CD8-positive, alpha-beta memory T cell (primary cell): ENCODE measurements at regions not wholly inside any gene's neighbourhood (a gene's known extent, or its start where the extent isn't known, plus 50 kb on each side); places are given as distances from the start of the nearest gene placed in this dataset.

Source experiments
- CTCF ChIA-PET: fragments of 350-600 bp; sonication (Branson Sonifier 250); formaldehyde crosslinking; loops from one replicate; lab custom pipeline; 2021; ENCODE audit warnings: antibody characterized with exemption; lab: Charles Lee
- POLR2A ChIA-PET: fragments of 350-600 bp; sonication (Branson Sonifier 250); formaldehyde crosslinking; loops from one replicate; lab custom pipeline; 2021; ENCODE audit warnings: antibody characterized with exemption; lab: Charles Lee
- DNase-seq, 5 donors: peaks; one replicate each; pipeline versions ENCODE4 v3.0.0 to v3.0.0-alpha.2; 2020 to 2022; ENCODE audit warnings: mixed read lengths in 1 of 5
- H3K27ac ChIP-seq: one replicate; pipeline ENCODE4 v1.7.0; 2013; ENCODE audit warnings: low read depth, mild to moderate bottlenecking, low read length, moderate library complexity
- H3K27me3 ChIP-seq: 2 replicates; pipeline ENCODE4 v1.7.0; 2013; ENCODE audit warnings: low read length, mild to moderate bottlenecking; ENCODE audit not compliant: insufficient read depth, poor library complexity, severe bottlenecking
- H3K36me3 ChIP-seq: 2 replicates; pipeline ENCODE4 v1.7.0; 2013; ENCODE audit warnings: mild to moderate bottlenecking, low read length, moderate library complexity; ENCODE audit not compliant: insufficient read depth
- H3K4me1 ChIP-seq: 2 replicates; pipeline ENCODE4 v1.7.0; 2013; ENCODE audit warnings: mild to moderate bottlenecking, low read length, moderate library complexity; ENCODE audit not compliant: insufficient read depth
- H3K4me3 ChIP-seq: 2 replicates; pipeline ENCODE4 v1.7.0; 2013; ENCODE audit warnings: mild to moderate bottlenecking, low read length
- H3K9me3 ChIP-seq: 2 replicates; pipeline ENCODE4 v1.7.0; 2013; ENCODE audit warnings: mild to moderate bottlenecking, low read length
- H3K27ac Mint-ChIP-seq, 8 donors: one replicate each; pipeline ENCODE4 v1.8.0; 2020 to 2021; ENCODE audit warnings: mixed read lengths in 8 of 8, mild to moderate bottlenecking in 6 of 8, inconsistent platforms in 3 of 8, moderate library complexity in 3 of 8
- H3K27me3 Mint-ChIP-seq, 2 donors: one replicate each; pipeline ENCODE4 v1.8.0; 2020 to 2021; ENCODE audit warnings: mixed read lengths in 2 of 2, mild to moderate bottlenecking in 1 of 2, moderate library complexity in 1 of 2
- H3K36me3 Mint-ChIP-seq, 3 donors: one replicate each; pipeline ENCODE4 v1.8.0; 2020 to 2021; ENCODE audit warnings: mixed read lengths in 3 of 3, inconsistent platforms in 1 of 3, mild to moderate bottlenecking in 1 of 3
- H3K4me1 Mint-ChIP-seq, 3 donors: one replicate each; pipeline ENCODE4 v1.8.0; 2020 to 2021; ENCODE audit warnings: mixed read lengths in 3 of 3, inconsistent platforms in 1 of 3, mild to moderate bottlenecking in 1 of 3
- H3K4me3 Mint-ChIP-seq, 7 donors: one replicate each; pipeline ENCODE4 v1.8.0; 2020 to 2021; ENCODE audit warnings: mixed read lengths in 7 of 7, mild to moderate bottlenecking in 6 of 7, moderate library complexity in 4 of 7, inconsistent platforms in 2 of 7
- H3K9me3 Mint-ChIP-seq, 5 donors: one replicate each; pipeline ENCODE4 v1.8.0; 2020 to 2022; ENCODE audit warnings: mixed read lengths in 5 of 5, mild to moderate bottlenecking in 3 of 5, moderate library complexity in 2 of 5, inconsistent platforms in 1 of 5

DNA sequence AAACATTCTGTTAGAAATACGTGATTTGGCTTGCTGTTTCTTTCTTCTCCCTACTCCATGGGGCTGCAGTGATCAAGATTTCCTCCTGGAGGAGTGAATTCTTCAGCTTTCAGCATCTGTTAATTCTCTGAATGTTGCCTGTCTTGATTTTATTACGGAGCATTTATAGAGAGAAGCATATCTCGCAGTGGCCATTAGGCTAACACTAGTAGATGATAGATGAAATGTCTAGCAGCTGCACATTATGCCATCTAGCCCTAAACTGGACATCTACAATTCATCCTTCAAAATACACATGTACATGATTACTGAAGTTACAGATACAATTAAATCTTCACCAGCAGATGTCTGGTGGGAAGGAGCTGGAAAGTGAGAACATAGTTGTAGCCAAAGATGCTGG is 769.8 kb upstream of the NECTIN3 start:
- no peaks in the 10 kb centered on the region for H3K36me3 ChIP-seq
- no peak overlapping the region for H3K27ac ChIP-seq
- no peak overlapping the region for H3K27ac Mint-ChIP-seq
- no peak overlapping the region for H3K4me3 ChIP-seq
- no peak overlapping the region for H3K4me3 Mint-ChIP-seq
- CTCF ChIA-PET = interaction anchor here (1.5 kb wide), 1 partner anchor 12 kb away, joined by 3 read pairs; no protein-coding TSS in a partner anchor
- H3K4me1 ChIP-seq = no peaks in the 10 kb centered on the region
- H3K36me3 Mint-ChIP-seq = no peaks in the 10 kb centered on the region
- no peaks in the 10 kb centered on the region for H3K27me3 ChIP-seq
- DNase-seq = no peak
- POLR2A ChIA-PET = no interaction called here
- no peaks in the 10 kb centered on the region for H3K9me3 ChIP-seq
- peaks cover 3 to 5% (median 5%) of the 10 kb centered on the region in 3 donors for H3K4me1 Mint-ChIP-seq
- no peaks in the 10 kb centered on the region for H3K9me3 Mint-ChIP-seq
- H3K27me3 Mint-ChIP-seq = no peaks in the 10 kb centered on the region

DNA sequence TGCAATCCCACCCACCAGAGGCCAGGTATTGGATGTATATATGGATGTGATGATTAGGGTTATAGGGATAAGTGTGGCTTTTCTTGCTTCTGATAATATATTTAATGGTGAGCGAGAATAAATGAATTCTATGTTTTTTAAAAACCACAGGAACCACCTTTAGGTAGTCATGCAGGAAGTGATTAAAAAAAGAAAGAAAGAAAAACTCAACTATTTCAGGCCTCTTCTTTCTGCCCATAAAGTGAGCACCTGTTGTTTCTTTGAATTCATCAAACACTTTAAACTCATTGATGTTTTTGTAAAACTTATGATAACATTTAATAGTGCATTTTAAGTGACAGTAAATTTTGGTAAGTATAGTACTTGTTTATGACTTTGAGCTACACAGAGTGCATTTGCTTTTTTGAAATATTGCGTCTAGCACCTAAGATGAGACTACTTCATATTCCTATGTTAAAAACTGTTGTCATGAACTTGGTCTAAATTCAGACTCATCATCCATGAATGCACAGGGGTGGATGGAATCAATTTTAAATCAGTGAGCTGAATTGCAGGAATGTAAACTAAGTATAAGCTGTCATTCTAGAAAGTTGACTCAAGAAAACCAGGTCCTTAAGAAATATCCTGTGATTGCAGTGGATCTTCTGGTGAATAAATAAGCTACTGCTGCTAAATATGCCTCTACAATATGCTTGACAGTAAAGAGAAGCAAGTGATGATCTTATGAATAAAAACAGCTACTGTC is 764.4 kb upstream of the NECTIN3 start:
- Mint-ChIP-seq H3K4me3 (no peak overlapping the region), H3K36me3 (no peaks in the 10 kb centered on the region), H3K27me3 (peaks cover 0 to 2% of the 10 kb centered on the region in 2 donors), H3K27ac (no peak overlapping the region), H3K9me3 (no peaks in the 10 kb centered on the region), H3K4me1 (peaks cover 12 to 14% (median 14%) of the 10 kb centered on the region in 3 donors)
- Histone ChIP-seq H3K27me3 (no peaks in the 10 kb centered on the region), H3K27ac (no peak overlapping the region), H3K4me1 (no peaks in the 10 kb centered on the region), H3K4me3 (no peak overlapping the region), H3K36me3 (no peaks in the 10 kb centered on the region), H3K9me3 (no peaks in the 10 kb centered on the region)
- no peak for DNase-seq
- ChIA-PET POLR2A (no interaction called here), CTCF (no interaction called here)

DNA sequence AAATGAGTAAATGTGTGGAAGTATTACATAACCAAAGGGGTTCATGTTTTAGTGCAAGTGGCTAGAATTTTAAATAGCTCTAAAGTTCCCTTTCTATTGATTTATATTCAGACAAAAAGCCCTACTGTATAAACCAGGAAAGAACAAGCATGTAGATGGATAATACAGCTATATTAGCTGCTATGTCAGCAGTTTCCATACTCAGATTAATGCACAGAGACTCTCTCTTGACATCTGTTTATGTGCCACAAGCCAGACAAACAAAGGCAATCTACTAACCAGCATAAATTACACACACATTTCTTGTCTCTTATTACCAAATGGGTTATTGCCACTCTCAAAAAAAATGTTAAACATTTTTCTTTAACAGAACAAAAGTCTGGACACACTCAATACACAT is 760.1 kb upstream of the NECTIN3 start:
- CTCF ChIA-PET = interaction anchor here (1.2 kb wide), 1 partner anchor 1228 kb away, joined by 3 read pairs; no protein-coding TSS in a partner anchor
- Histone ChIP-seq H3K4me3 (no peak overlapping the region), H3K9me3 (no peaks in the 10 kb centered on the region), H3K4me1 (no peaks in the 10 kb centered on the region), H3K27ac (no peak overlapping the region), H3K36me3 (no peaks in the 10 kb centered on the region), H3K27me3 (no peaks in the 10 kb centered on the region)
- Mint-ChIP-seq H3K36me3 (no peaks in the 10 kb centered on the region), H3K9me3 (no peaks in the 10 kb centered on the region), H3K4me1 (peaks cover 17 to 18% (median 17%) of the 10 kb centered on the region in 3 donors), H3K4me3 (no peak overlapping the region), H3K27me3 (peaks cover 0 to 2% of the 10 kb centered on the region in 2 donors), H3K27ac (peak overlapping the region in 1 of 8 donors; percentile 58)
- POLR2A ChIA-PET = no interaction called here
- no peak for DNase-seq

DNA sequence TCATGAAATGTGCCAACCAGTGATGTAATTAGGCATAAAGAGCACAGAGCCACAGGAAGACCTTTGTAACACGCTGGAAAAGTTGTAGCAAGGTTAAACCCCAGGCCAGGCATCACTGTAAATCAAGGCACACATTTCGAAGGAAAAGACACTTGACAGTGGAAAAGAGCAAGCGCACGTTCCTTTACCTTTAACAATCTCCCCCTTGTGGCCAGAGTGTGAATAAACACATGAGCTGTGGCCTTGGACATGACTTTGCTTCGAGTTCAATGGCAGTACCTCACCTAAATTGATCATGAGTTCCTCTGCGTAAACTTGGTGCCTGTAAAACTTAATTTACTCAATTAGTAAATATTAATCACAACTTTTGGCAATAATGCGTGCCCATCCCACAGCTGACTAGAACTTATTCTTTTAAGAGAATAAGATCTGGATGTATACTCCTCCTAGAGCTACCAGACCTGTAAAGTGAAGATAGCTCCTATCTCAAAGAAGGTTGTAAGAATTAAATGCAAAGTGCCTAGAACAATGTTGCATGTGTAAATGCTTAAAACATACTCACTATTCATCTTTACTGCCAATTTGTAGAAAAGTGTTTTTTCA is 757.0 kb upstream of the NECTIN3 start:
- no peaks in the 10 kb centered on the region for H3K9me3 Mint-ChIP-seq
- no peaks in the 10 kb centered on the region for H3K9me3 ChIP-seq
- POLR2A ChIA-PET = no interaction called here
- no peak overlapping the region for H3K27ac ChIP-seq
- peak; percentile 10 to 72 (median 46) for DNase-seq
- no peak overlapping the region for H3K4me3 ChIP-seq
- H3K4me3 Mint-ChIP-seq = no peak overlapping the region
- no peaks in the 10 kb centered on the region for H3K27me3 ChIP-seq
- H3K36me3 Mint-ChIP-seq = no peaks in the 10 kb centered on the region
- H3K4me1 ChIP-seq = no peaks in the 10 kb centered on the region
- CTCF ChIA-PET = interaction anchor here (0.6 to 2.2 kb wide), 17 partner anchors 8 to 1227 kb away, joined by 3 to 14 read pairs (median 3); no protein-coding TSS in a partner anchor
- peaks cover 5 to 7% (median 6%) of the 10 kb centered on the region in 3 donors for H3K4me1 Mint-ChIP-seq
- peaks cover 0 to 2% of the 10 kb centered on the region in 2 donors for H3K27me3 Mint-ChIP-seq
- no peaks in the 10 kb centered on the region for H3K36me3 ChIP-seq
- H3K27ac Mint-ChIP-seq = peak overlapping the region in 1 of 8 donors; percentile 9

DNA sequence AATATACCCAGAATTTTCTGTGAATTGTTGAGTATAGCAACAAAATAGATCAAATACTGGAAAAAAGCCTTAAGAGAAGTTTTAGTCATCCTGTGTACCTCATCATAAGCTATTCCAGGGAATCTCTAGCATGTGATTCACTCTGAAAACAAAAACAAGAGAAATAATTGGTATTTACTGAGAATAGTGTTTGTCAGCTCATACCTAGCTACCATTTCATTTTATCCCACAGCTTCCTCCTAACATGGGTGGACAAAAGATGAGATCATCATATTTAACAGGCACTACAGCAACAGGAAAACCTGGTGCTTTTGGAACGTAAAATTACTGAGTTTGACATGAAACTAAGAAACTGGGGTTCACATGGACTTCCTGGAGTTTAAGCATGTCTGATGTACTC is 753.5 kb upstream of the NECTIN3 start:
- no peak for DNase-seq
- no peaks in the 10 kb centered on the region for H3K27me3 Mint-ChIP-seq
- no peak overlapping the region for H3K27ac Mint-ChIP-seq
- no peaks in the 10 kb centered on the region for H3K36me3 Mint-ChIP-seq
- Histone ChIP-seq H3K36me3 (no peaks in the 10 kb centered on the region), H3K4me1 (no peaks in the 10 kb centered on the region), H3K27me3 (no peaks in the 10 kb centered on the region), H3K27ac (no peak overlapping the region), H3K4me3 (no peak overlapping the region), H3K9me3 (no peaks in the 10 kb centered on the region)
- no peak overlapping the region for H3K4me3 Mint-ChIP-seq
- H3K9me3 Mint-ChIP-seq = no peaks in the 10 kb centered on the region
- POLR2A ChIA-PET = no interaction called here
- CTCF ChIA-PET = no interaction called here
- peaks cover 5 to 7% (median 6%) of the 10 kb centered on the region in 3 donors for H3K4me1 Mint-ChIP-seq

DNA sequence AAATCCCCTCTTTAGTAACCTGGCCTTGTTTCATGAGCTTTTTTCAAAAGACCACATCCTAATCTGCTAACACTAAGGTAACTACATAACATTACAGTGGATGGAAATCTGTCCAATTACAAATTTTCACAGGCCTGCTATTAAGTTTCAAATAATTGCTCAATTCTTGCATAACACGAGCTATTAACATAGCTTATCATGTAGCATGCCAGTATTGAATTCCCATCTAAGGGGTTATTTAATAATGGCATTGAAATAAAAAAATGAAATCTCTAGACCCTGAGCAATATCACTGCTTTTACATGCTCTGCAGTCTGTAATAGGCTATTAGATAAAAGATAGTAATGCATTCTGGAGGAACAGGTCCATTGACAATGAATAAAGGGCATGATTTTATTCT is 748.3 kb upstream of the NECTIN3 start:
- H3K4me3 ChIP-seq = no peak overlapping the region
- H3K36me3 Mint-ChIP-seq = no peaks in the 10 kb centered on the region
- DNase-seq = no peak
- CTCF ChIA-PET = interaction anchor here (1.9 kb wide), 1 partner anchor 9 kb away, joined by 6 read pairs; no protein-coding TSS in a partner anchor
- no peaks in the 10 kb centered on the region for H3K4me1 ChIP-seq
- H3K4me3 Mint-ChIP-seq = no peak overlapping the region
- no peaks in the 10 kb centered on the region for H3K27me3 ChIP-seq
- no peak overlapping the region for H3K27ac ChIP-seq
- H3K4me1 Mint-ChIP-seq = no peaks in the 10 kb centered on the region
- no peaks in the 10 kb centered on the region for H3K9me3 ChIP-seq
- POLR2A ChIA-PET = no interaction called here
- H3K27me3 Mint-ChIP-seq = no peaks in the 10 kb centered on the region
- no peaks in the 10 kb centered on the region for H3K9me3 Mint-ChIP-seq
- no peak overlapping the region for H3K27ac Mint-ChIP-seq
- H3K36me3 ChIP-seq = no peaks in the 10 kb centered on the region

DNA sequence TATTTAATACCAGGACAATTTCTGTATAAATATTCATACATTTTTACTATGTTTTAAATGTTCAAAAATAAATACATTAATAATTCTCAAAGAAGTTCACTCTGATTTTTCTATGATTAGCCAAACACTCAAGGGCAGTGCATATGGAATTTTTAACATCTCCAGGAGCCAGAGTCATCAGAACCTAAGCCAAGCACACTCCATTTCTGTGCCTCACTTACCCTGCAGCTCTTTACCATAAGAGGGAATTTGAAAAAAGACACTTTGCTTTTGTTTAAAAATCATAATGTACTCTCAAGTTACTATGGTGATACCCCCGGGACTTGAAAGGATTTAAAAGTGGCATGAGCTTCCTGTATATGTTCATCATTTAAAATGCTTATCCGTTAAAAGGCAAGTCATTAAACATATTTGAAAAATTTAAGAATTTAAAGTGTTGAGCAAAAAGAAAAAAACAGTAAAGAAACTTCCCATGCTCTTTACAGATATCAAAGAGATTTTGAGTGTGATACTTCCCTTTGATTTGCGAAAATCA is 747.4 kb upstream of the NECTIN3 start:
- CTCF ChIA-PET = no interaction called here
- H3K27ac Mint-ChIP-seq = no peak overlapping the region
- no peak overlapping the region for H3K4me3 Mint-ChIP-seq
- H3K27me3 ChIP-seq = no peaks in the 10 kb centered on the region
- no peaks in the 10 kb centered on the region for H3K36me3 ChIP-seq
- H3K27me3 Mint-ChIP-seq = no peaks in the 10 kb centered on the region
- H3K4me1 ChIP-seq = no peaks in the 10 kb centered on the region
- no peaks in the 10 kb centered on the region for H3K36me3 Mint-ChIP-seq
- no peak overlapping the region for H3K4me3 ChIP-seq
- POLR2A ChIA-PET = no interaction called here
- H3K9me3 Mint-ChIP-seq = no peaks in the 10 kb centered on the region
- H3K9me3 ChIP-seq = no peaks in the 10 kb centered on the region
- DNase-seq = no peak
- H3K27ac ChIP-seq = no peak overlapping the region
- H3K4me1 Mint-ChIP-seq = no peaks in the 10 kb centered on the region

DNA sequence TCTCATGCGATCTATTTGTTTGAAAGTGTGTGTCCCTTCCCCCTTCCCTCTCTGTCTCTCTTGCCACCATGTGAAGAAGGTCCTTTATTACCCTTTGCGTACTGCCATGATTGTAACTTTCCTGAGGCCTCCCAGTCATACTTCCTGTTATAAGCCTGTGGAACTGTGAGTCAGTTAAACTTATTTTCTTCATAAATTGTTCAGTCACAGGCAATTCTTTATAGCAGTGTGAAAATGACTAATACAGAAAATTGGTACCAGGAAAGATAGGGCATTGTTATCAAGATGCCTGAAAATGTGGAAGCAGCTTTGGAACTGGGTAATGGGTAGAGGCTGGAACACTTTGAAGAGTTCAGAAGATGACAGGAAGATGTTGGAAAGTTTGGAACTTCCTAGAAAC is 743.7 kb upstream of the NECTIN3 start:
- Mint-ChIP-seq H3K9me3 (peaks cover 0 to 2% (median 0%) of the 10 kb centered on the region in 5 donors), H3K27me3 (peaks cover 0 to 5% of the 10 kb centered on the region in 2 donors), H3K27ac (no peak overlapping the region), H3K4me3 (no peak overlapping the region), H3K36me3 (peaks cover 0 to 3% (median 1%) of the 10 kb centered on the region in 3 donors), H3K4me1 (no peaks in the 10 kb centered on the region)
- CTCF ChIA-PET = interaction anchor here (2.7 kb wide), 1 partner anchor 13 kb away, joined by 12 read pairs; no protein-coding TSS in a partner anchor
- no peak for DNase-seq
- POLR2A ChIA-PET = no interaction called here
- Histone ChIP-seq H3K9me3 (no peaks in the 10 kb centered on the region), H3K27me3 (no peaks in the 10 kb centered on the region), H3K4me1 (no peaks in the 10 kb centered on the region), H3K27ac (no peak overlapping the region), H3K36me3 (no peaks in the 10 kb centered on the region), H3K4me3 (no peak overlapping the region)
